ENCODE measurements at regions not wholly inside any gene's neighbourhood (a gene's known extent, or its start where the extent isn't known, plus 50 kb on each side); places are given as distances from the start of the nearest gene placed in this dataset.

GRCh38 chr1:8249838-8250237, 68.1 kb upstream of the SLC45A1 start:
- TF ChIP-seq RFX5 (IDR thresholded peaks at IDR 0.05; ENCODE audit: low read depth, low read length) (no peak), MAFK (IDR thresholded peaks at IDR 0.05; ENCODE audit: low read depth, low read length) (no peak), RCOR1 (IDR thresholded peaks at IDR 0.05; ENCODE audit: insufficient replicate concordance, low read length) (no peak), RAD21 (IDR thresholded peaks at IDR 0.05; ENCODE audit: low read length) (no peak), FOS (IDR thresholded peaks at IDR 0.05; ENCODE audit: low read depth, low read length) (no peak), CHD1 (IDR thresholded peaks at IDR 0.05; ENCODE audit: low read depth, low read length) (no peak)
- H3K9me3 ChIP-seq (ENCODE audit: control insufficient read depth, insufficient read depth, low read length), result no peaks in the 10 kb centered on the region
- no peak overlapping the region for H2BK15ac ChIP-seq (ENCODE audit: low read depth, low read length)
- no peak for DNase-seq
- H4K91ac ChIP-seq (ENCODE audit: insufficient read depth, low read depth, low read length), result no peak overlapping the region
- H3K79me1 ChIP-seq (ENCODE audit: low read depth in 1 of 2, low read length in 2 of 2), result no peaks in the 10 kb centered on the region
- intact Hi-C loops (cut with micrococcal nuclease), result no loop called here
- BruUV-seq (replicated peaks), result no TSS peak
- no peak overlapping the region for H2BK5ac ChIP-seq (ENCODE audit: low read depth, low read length, poor library complexity, severe bottlenecking)
- H3K23ac ChIP-seq (ENCODE audit: low read depth, low read length), result no peak overlapping the region
- no peaks in the 10 kb centered on the region for H3K9me1 ChIP-seq (ENCODE audit: insufficient read depth, low read length)
- H2AK5ac ChIP-seq (ENCODE audit: low read depth, low read length), result no peak overlapping the region
- no peak overlapping the region for H2BK120ac ChIP-seq (ENCODE audit: low read depth, low read length)
- no peak overlapping the region for H2AFZ ChIP-seq (replicated peaks; ENCODE audit: low read length, poor library complexity)
- H2AK9ac ChIP-seq (replicated peaks; ENCODE audit: low read depth, low read length, poor library complexity), result no peak overlapping the region
- ChIA-PET CTCF (no interaction called here), POLR2A (ENCODE audit: unreplicated experiment) (no interaction called here)
- H4K5ac ChIP-seq (ENCODE audit: low read depth, low read length), result no peak overlapping the region
- H3K56ac ChIP-seq (ENCODE audit: extremely low read depth, insufficient read depth, low read length), result no peak overlapping the region
- ATAC-seq (ENCODE audit: low read depth), result no peak
- no peak overlapping the region for H3K4me3 ChIP-seq (ENCODE audit: insufficient read depth, low read depth, low read length)
- H3K36me3 ChIP-seq (ENCODE audit: control insufficient read depth, insufficient read depth, low read length), result no peaks in the 10 kb centered on the region
- 60% methylated on average over 1 of the region's 4 CpGs; no CpG with 5 or more reads in 1 of the 2 experiments for WGBS, 2 experiments (ENCODE audit: extremely low coverage in 2 of 2, insufficient read length in 1 of 2)
- dilution Hi-C loops (cut with HindIII; ENCODE audit: low sequenced_read_pairs, unreplicated experiment), result no loop called here
- no peak overlapping the region for H3K9ac ChIP-seq (ENCODE audit: low read depth, low read length)
- no peak overlapping the region for H3K14ac ChIP-seq (replicated peaks; ENCODE audit: low read depth, low read length)
- H3K4me2 ChIP-seq (ENCODE audit: low read depth, low read length), result no peak overlapping the region
- H3K27me3 ChIP-seq (ENCODE audit: control insufficient read depth, insufficient read depth, low read length), result no peaks in the 10 kb centered on the region
- no peak overlapping the region for H3K4ac ChIP-seq (ENCODE audit: low read depth, low read length)
- in situ Hi-C loops (cut with MboI; ENCODE audit: low sequenced_read_pairs), result no loop called here
- no peak overlapping the region for H3K18ac ChIP-seq (ENCODE audit: low read depth, low read length)
- no peaks in the 10 kb centered on the region for H4K20me1 ChIP-seq (ENCODE audit: insufficient read depth, low read length)
- no peak overlapping the region for H2BK20ac ChIP-seq (ENCODE audit: low read depth, low read length)
- no peaks in the 10 kb centered on the region for H3K4me1 ChIP-seq (ENCODE audit: control insufficient read depth, insufficient read depth, low read length)
- no peak overlapping the region for H3K27ac ChIP-seq (ENCODE audit: insufficient read depth, low read length)
- H4K8ac ChIP-seq (ENCODE audit: low read depth in 2 of 2, low read length in 2 of 2), result no peak overlapping the region
